Activated naive CD4-positive, alpha-beta T cell treated with anti-CD3 and anti-CD28 coated beads, Interleukin-2, amount 50 U/mL, for 16 hours (primary cell): ENCODE measurements at regions not wholly inside any gene's neighbourhood (a gene's known extent, or its start where the extent isn't known, plus 50 kb on each side); places are given as distances from the start of the nearest gene placed in this dataset.
"Not testable (repeated sequence)": the region's sequence is repeated elsewhere in the genome, so short reads cannot be mapped to it uniquely, and the experiment has no call there.

ENCODE experiments used
- DNase-seq: peaks from one replicate; pipeline ENCODE4 v3.0.0-alpha.2; 2020

- no peak for DNase-seq
Measured at GRCh38 chr18:37872562-37872961, 307.0 kb upstream of the CELF4 start.

DNA sequence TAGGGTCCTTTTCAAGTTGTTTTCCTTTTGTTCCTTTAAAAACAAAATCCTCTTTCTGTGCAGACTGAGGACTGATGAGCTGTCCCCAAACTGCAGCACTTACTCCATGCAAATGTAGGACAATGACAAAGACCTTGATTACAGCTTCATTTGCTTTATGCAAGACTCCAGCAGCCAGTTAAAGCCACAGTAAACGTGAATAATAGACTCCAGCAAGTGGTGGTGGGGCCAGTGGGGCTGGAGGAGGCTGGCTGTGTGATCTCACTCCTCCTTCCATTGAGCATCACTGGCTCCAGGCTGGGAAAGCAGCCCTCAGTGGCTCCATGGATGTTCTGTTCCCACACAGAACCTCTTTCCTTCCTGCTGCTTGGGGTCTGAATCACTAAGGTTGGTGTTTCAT lies 306.0 kb upstream of the CELF4 start:
- DNase-seq = no peak

GRCh38 chr18:37869051-37869450 lies 303.5 kb upstream of the CELF4 start:
- no peak for DNase-seq

DNA sequence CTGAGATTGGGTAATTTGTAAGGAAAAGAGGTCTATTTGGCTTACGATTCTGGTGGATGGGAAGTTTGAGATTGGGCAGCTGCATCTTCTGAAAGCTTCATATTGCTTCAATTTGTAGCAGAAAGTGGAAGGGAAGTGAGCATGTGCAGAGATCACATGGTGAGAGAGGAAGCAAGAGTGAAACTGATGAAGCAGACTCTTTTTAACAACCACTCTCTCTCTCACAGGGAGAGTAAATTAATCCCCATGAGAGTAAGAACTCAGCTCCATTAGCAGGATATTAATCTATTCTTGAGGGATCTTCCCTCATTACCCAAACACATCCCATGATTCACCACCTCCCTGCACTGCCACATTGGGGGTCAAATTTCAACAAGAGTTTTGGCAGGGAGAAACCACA lies 298.5 kb upstream of the CELF4 start:
- no peak for DNase-seq

GRCh38 chr18:37861981-37862380 lies 296.4 kb upstream of the CELF4 start:
- no peak for DNase-seq

GRCh38 chr18:37854396-37854795 lies 288.8 kb upstream of the CELF4 start:
- no peak for DNase-seq

DNA sequence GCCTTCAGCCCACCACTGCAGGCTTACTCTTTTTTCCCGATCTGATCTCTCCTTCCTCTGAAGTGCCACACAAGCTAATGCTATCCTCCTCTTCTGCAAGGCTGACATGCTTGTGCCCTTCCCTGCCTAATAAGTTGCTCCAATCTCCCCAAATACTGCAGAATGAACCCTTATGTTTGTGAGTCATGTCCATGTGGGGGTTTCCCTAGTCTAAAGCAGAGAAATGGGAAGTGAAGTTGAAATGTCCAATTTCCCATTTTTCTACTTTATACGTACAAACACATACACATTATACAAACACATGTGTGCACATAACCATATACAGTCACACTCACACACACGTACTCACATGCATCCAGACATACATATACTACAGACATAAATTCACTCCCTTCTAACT lies 288.1 kb upstream of the CELF4 start:
- DNase-seq = no peak

GRCh38 chr18:37852464-37852863 lies 286.9 kb upstream of the CELF4 start:
- DNase-seq = no peak

DNA sequence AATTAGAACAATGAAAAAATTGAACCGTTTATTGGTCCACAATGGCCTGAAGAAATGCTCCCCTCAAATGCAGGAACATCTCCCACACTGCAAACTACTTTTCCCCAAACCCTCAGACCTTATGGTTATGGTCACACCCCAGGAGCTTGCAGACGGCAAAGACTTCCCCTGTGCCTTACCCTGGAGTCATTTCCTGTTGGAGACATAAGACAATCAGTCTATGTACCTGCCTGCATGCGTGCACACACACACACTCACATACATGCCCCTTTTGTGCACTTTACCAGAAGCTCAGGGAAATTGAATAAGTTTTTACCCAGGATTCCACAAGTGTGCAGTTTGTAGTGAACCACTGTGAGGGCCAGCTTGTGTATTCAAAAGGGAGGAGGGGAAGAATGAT lies 281.9 kb upstream of the CELF4 start:
- DNase-seq = no peak

DNA sequence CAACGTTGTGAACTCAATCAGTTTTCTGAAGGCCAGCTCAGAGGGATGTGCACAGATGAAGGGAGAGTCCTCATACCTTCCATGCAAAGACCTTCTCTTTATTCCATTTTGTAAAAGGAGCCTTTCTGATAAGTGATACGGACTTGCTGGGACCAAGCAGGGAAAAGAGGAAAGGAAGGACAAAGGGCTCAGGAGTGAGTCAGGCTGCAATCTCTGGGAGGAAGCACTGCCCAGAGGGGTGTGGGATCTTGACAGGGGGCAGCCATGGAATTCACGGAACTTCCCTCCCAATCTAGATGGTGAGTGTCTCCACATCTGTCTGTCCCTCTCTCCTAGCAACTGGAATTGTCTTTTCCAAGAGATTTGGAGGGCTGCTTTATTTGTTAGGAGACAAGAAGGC lies 281.4 kb upstream of the CELF4 start:
- DNase-seq = no peak

- no peak for DNase-seq
Measured at GRCh38 chr18:37845498-37845897, 279.9 kb upstream of the CELF4 start.

DNA sequence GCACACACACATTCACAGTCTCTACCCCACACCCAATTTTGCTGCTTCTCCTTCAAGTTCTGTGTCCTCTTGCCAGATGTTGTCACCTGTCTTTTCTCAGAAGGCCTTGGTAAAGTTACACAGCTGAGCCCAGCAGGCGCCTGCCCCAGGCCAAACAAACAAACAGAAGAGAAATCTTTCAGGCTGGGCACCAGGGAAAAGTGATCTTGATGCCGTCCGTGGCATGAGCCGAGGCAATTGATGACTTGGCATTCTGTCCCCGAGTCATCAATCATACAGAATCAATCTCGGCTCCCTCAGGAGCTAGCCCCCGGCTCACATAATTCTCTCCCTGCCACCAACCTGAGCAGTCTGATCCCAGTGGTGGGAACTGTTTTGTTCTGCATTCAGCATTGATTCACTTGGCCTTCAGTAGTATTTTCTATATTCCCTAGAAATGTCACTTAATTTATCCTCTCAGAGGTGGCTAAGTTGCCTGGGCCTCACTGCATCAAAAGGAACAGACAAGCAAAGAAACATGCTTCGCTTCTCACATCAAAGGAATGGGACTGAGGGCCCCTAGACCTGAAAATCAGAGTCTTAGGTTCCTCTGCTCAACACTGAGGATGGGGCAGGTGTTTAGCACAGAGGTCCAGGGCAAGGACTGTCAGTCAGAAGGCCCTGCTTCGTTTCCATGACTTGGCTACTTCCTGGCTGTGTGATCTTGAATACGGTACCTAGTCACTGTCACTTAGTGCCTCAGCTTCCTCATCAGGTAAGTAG lies 278.8 kb upstream of the CELF4 start:
- DNase-seq = no peak

DNA sequence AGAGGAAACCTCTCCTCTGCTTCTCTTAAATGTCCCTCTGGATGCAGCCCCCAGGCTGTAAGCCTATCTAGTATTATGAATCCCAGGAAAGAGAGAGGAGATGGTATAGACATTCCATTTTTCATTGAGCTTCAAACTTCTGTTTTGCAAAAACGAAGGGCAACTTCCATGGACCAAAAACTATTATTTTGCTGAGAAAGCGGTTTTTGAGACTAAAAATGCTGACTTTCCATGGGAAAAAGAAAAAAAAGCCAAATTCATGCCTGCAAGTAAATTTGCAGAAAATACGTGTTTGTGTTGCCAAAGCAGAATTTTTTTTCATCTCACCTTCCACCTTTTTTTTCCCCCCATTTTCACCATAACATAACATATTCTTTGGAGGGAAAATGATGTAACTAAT lies 272.5 kb upstream of the CELF4 start:
- no peak for DNase-seq

GRCh38 chr18:37836071-37836970 lies 270.7 kb upstream of the CELF4 start:
- DNase-seq = no peak

GRCh38 chr18:37832010-37832695 lies 266.6 kb upstream of the CELF4 start:
- not testable (repeated sequence) for DNase-seq

DNA sequence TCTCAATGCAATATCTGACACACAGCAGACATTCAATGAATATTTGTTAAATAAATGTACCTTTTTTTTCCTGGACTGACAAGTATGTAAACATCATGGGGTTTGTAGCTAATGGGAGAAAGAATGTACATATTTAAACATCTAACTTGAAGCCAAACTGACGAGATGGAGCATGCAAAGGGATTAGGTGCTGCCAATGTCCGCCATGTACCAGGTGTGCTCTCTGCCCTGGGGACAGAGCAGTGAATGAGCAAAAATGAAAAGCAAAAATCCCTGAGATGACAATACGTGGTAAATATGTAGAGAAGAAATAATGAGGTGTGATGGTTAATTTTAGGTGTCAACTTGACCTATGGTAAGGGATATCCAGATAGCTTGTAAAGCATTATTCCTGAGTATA lies 247.4 kb upstream of the CELF4 start:
- no peak for DNase-seq

- no peak for DNase-seq
Measured at GRCh38 chr18:37805773-37806404, 240.3 kb upstream of the CELF4 start.

DNA sequence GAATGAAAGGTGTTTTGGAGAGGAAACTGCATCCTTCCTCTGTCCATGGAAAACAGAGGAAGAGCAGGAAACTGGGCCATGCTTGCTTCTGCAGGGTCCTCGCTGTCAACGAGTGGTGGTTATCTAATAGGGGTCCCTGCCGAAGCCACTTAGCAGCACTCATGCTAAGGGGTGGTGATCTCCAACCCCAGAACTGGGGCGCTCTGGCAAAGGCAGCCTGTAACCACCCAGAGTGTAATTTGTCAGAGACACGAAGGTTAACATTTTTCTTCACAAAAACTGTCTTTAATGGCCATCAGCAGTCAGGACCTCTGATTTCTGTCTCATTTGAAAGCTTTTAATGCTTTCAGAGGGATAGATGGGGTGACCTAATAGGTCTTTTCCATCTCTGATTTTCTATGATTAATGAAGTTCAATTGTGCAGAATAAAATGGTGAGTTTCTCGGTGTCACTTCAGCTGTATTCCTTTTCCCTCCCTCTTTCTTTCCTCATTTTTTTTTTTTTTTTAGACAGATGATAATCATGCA lies 231.3 kb upstream of the CELF4 start:
- DNase-seq = no peak

- no peak for DNase-seq
Measured at GRCh38 chr18:37787452-37787851, 221.9 kb upstream of the CELF4 start.

- DNase-seq = no peak
Measured at GRCh38 chr18:37783771-37784170, 218.2 kb upstream of the CELF4 start.

DNA sequence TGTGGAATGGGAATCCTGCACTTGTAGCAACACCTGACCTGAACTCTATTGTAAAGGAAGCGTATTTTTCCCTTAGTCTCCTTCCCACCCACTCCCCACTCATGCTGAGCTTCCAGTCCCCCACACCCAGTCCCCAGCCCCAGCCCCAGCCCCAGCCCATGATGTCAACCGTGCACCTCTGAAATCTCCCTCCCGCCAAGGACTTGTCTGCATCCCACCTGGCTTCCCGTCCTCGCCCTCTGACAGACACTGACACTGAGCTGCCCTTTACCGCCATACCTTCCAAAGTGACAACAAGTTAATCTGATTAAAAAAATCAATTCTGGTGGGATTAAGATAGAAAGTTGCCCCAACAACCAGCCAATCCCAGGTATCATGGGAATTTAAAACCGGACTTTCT lies 213.6 kb upstream of the CELF4 start:
- DNase-seq = no peak

DNA sequence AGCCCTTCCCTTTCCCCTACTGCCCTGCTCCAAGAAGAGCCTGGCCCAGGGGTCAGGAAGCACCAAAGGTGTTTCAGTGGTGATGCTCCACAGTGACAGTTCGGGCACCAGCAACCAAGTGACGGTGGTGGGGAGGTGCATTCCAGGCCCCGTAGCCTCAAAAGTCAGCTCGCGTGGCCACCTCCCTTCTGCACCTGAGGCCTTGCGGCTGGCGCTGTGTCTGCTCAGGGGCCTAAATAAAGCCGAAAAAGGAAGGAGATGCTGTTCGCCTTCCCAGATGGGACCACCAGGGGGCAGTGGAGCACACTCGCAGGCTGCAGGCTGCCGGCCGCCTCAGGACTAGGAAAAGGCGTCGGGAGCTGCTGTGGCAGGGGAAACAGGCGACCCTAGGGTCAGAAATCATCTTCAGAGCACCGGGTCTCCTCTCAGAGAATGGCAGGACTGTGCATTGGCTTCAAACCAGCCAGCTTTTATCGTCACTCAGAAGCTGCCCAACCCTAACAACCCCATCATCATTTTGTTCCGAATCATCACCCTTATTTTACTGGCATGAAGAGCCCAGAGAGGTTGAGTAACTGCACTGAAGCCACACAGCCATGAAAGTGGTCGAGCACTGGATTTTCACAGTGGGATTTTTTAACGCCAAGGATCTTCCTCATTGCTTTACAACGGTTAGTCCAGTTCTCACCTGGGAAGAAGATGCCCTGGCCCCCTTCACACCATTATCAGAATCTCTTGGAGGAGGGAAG lies 213.0 kb upstream of the CELF4 start:
- DNase-seq = no peak
